ENCODE measurements at regions not wholly inside any gene's neighbourhood (a gene's known extent, or its start where the extent isn't known, plus 50 kb on each side); places are given as distances from the start of the nearest gene placed in this dataset.

- no peak for TF ChIP-seq CTCF (IDR thresholded peaks at IDR 0.05)
- intact Hi-C loops (cut with DNase I), result no loop called here
- H3K36me3 ChIP-seq (ENCODE audit: insufficient read depth in 1 of 2, low read depth in 1 of 2), result no peaks in the 10 kb centered on the region
- peaks cover 28% of the 10 kb centered on the region for H3K4me1 ChIP-seq
- WGBS, 3 donors, result 54 to 56% (median 55%) methylated on average over 12 of the region's 12 CpGs
- H3K27me3 ChIP-seq (ENCODE audit: insufficient read depth in 3 of 3, low read length in 2 of 3), result no peaks in the 10 kb centered on the region
- H3K9me3 ChIP-seq, result no peaks in the 10 kb centered on the region
- H3K27ac ChIP-seq, result peak overlapping the region; percentile 74
- ATAC-seq (peak; percentile 85 to 94 (median 88)), DNase-seq (no peak)
- no peak overlapping the region for H3K4me3 ChIP-seq
Measured at GRCh38 chr20:22374678-22375590, 209.4 kb downstream of the FOXA2 start.

DNA sequence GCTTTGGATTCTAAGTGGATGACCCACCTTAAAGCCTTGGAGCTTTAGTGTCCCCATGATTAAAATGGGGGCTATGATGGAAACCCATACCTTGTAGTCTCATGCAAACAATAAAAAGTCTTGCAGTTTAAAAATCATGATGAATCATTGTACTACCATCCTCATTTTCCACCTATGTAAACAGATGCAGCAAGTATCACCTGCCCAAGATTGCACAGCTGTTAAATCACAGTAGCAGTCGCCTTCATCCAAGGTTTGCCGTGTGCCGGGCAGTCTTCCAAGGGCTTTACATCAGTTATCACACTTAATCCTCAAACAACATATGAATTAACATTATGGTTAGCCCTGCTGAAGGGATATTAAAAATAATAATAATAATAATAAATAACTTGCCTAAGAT is 210.3 kb downstream of the FOXA2 start:
- Histone ChIP-seq H3K4me3 (no peak overlapping the region), H3K4me1 (peaks cover 28% of the 10 kb centered on the region), H3K9me3 (no peaks in the 10 kb centered on the region), H3K27ac (peak overlapping the region; percentile 74), H3K36me3 (ENCODE audit: insufficient read depth in 1 of 2, low read depth in 1 of 2) (no peaks in the 10 kb centered on the region), H3K27me3 (ENCODE audit: insufficient read depth in 3 of 3, low read length in 2 of 3) (no peaks in the 10 kb centered on the region)
- intact Hi-C loops (cut with DNase I), result no loop called here
- TF ChIP-seq CTCF (IDR thresholded peaks at IDR 0.05), result no peak
- DNase-seq (no peak), ATAC-seq (peak in 1 of 4 donors; percentile 41)
- WGBS, 3 donors, result 44 to 53% (median 51%) methylated on average over 3 of the region's 3 CpGs

DNA sequence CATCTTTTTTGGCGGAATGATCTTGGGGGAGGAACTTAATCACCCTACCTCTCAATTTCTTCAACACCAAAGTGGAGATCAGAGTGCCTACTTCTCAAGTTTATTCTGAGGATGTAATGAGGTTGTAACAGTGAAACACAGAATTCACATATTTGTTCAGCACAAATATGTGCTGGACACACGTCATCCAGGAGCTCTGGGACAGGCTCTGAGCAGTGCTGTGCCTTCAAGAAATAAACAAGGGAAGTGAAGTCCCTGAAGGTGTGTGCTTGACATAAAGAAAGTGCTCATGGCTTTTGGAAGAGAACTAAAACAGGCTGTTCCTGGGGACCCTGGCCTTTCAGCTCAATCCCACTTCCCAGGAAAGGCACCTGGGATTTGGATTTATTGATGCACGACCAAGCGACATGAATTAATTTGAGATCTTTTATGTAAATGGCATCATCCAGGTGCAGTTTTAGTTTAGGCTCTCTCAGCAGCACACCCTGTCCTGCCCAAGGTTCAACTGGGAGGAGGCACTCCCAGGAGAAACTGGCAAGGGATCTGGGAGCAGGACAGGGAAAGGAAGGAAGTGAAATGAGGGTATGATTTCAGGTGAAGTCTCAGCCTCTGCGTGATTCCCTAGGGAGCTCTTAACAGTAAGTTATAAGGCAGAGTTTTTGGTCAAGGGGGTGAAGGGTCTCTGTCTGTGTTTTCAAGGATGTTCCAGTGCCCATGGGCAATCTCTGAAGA is 211.0 kb downstream of the FOXA2 start:
- DNase-seq (no peak), ATAC-seq (no peak)
- H3K4me3 ChIP-seq, result no peak overlapping the region
- H3K36me3 ChIP-seq (ENCODE audit: insufficient read depth in 1 of 2, low read depth in 1 of 2), result no peaks in the 10 kb centered on the region
- peaks cover 28% of the 10 kb centered on the region for H3K4me1 ChIP-seq
- H3K27me3 ChIP-seq (ENCODE audit: insufficient read depth in 3 of 3, low read length in 2 of 3), result no peaks in the 10 kb centered on the region
- WGBS, 3 donors, result 69 to 81% (median 75%) methylated on average over 5 of the region's 5 CpGs
- no peak overlapping the region for H3K27ac ChIP-seq
- intact Hi-C loops (cut with DNase I), result no loop called here
- no peak for TF ChIP-seq CTCF (IDR thresholded peaks at IDR 0.05)
- H3K9me3 ChIP-seq, result no peaks in the 10 kb centered on the region

GRCh38 chr20:22371843-22372242 is 212.5 kb downstream of the FOXA2 start:
- ATAC-seq, result no peak
- no peak for TF ChIP-seq CTCF (IDR thresholded peaks at IDR 0.05)

More at GRCh38 chr20:22371843-22372242, 212.5 kb downstream of the FOXA2 start:
- WGBS, 3 donors, result 20 to 21% (median 20%) methylated on average over 5 of the region's 5 CpGs
- Histone ChIP-seq H3K4me1 (peaks cover 28% of the 10 kb centered on the region), H3K27ac (no peak overlapping the region), H3K27me3 (ENCODE audit: insufficient read depth in 3 of 3, low read length in 2 of 3) (no peaks in the 10 kb centered on the region), H3K9me3 (no peaks in the 10 kb centered on the region), H3K36me3 (ENCODE audit: insufficient read depth in 1 of 2, low read depth in 1 of 2) (no peaks in the 10 kb centered on the region), H3K4me3 (no peak overlapping the region)
- intact Hi-C loops (cut with DNase I), result no loop called here
- DNase-seq, result no peak
